GM12872 (cell line): ENCODE measurements at regions not wholly inside any gene's neighbourhood (a gene's known extent, or its start where the extent isn't known, plus 50 kb on each side); places are given as distances from the start of the nearest gene placed in this dataset.

Experiments
- CTCF ChIP-seq: IDR thresholded peaks from 3 replicates; pipeline ENCODE4 v1.5.1; 2011; ENCODE audit warnings: low read depth, mild to moderate bottlenecking, low read length, moderate library complexity; ENCODE audit not compliant: insufficient read depth

- no peak for TF ChIP-seq CTCF
Observed at GRCh38 chr17:72401883-72402726, 281.3 kb downstream of the SOX9 start.

- no peak for TF ChIP-seq CTCF
Observed at GRCh38 chr17:72402727-72403210, 281.9 kb downstream of the SOX9 start.

GRCh38 chr17:72403713-72404209 lies 282.9 kb downstream of the SOX9 start:
- no peak for TF ChIP-seq CTCF

GRCh38 chr17:72404872-72405271 lies 284.1 kb downstream of the SOX9 start:
- no peak for TF ChIP-seq CTCF

GRCh38 chr17:72405662-72406230 lies 284.9 kb downstream of the SOX9 start:
- no peak for TF ChIP-seq CTCF

GRCh38 chr17:72406498-72406897 lies 285.7 kb downstream of the SOX9 start:
- TF ChIP-seq CTCF: no peak

GRCh38 chr17:72407336-72407909 lies 286.6 kb downstream of the SOX9 start:
- TF ChIP-seq CTCF: no peak
